Loucy (cell line): ENCODE measurements at regions not wholly inside any gene's neighbourhood (a gene's known extent, or its start where the extent isn't known, plus 50 kb on each side); places are given as distances from the start of the nearest gene placed in this dataset.

Experiments used
- EZH2phosphoT487 ChIP-seq: fragments of 200-600 bp; IDR thresholded peaks from 2 replicates; pipeline ENCODE4 v1.6.1; 2018; ENCODE audit warnings: antibody characterized with exemption, mild to moderate bottlenecking, moderate library complexity, borderline replicate concordance
- TF ChIP-seq, protein P1 (sequence below): fragments of 200-600 bp; sonication (generic); conservative IDR thresholded peaks from 2 replicates; pipeline ENCODE4 v1.5.1; 2014; ENCODE audit warnings: mild to moderate bottlenecking, antibody characterized with exemption, low read length

DNA sequence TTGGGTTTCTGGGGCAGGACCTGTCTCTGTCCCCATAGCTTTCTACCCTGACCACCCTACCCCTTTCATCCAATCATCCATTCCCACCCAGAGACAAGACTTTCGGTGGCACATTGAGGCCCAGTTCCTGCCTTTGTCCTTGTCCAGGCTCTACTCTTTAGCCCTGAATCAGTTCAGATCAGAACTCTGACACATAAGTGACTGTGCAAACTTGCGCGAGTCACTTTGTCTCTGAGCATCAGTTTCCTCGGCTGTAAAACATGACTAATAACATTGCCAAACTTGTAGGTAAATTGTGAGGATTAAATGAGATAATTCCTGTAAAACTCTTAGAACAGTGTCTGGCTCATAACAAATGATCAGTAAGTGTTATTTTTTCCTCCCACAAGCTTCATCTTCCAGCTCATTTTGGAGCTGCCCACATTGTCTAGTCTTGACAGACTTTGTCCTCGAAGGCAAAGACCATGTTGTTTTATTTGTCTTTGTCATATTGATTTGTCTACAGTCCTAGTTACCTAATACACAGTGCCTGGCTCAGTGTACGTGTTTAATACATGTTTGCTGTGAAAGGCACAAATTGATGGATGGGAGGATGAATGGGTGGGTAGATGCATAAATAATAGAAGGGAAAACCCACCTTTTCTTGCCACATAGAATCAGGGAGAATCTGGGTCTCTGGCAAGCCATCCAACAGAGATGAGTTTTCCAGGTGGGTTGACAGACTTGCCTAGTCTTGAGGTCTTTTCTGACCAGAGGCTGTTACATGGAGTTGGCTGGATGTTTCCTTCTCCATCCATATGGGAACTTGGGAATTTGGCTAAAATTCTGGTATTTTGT lies 262.9 kb downstream of the OMA1 start:
- TF ChIP-seq, protein P1, sequence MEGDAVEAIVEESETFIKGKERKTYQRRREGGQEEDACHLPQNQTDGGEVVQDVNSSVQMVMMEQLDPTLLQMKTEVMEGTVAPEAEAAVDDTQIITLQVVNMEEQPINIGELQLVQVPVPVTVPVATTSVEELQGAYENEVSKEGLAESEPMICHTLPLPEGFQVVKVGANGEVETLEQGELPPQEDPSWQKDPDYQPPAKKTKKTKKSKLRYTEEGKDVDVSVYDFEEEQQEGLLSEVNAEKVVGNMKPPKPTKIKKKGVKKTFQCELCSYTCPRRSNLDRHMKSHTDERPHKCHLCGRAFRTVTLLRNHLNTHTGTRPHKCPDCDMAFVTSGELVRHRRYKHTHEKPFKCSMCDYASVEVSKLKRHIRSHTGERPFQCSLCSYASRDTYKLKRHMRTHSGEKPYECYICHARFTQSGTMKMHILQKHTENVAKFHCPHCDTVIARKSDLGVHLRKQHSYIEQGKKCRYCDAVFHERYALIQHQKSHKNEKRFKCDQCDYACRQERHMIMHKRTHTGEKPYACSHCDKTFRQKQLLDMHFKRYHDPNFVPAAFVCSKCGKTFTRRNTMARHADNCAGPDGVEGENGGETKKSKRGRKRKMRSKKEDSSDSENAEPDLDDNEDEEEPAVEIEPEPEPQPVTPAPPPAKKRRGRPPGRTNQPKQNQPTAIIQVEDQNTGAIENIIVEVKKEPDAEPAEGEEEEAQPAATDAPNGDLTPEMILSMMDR: no peak
- no peak for TF ChIP-seq EZH2phosphoT487
